Endothelial cell of umbilical vein (primary cell): ENCODE measurements at regions not wholly inside any gene's neighbourhood (a gene's known extent, or its start where the extent isn't known, plus 50 kb on each side); places are given as distances from the start of the nearest gene placed in this dataset.

Source experiments
- BruUV-seq: library from RNA; stranded (reverse); fragments of 400-500 nt; replicated peaks from 2 replicates; lab custom pipeline; 2021; lab: Mats Ljungman, UMichigan
- CTCF ChIA-PET: fragments of 300-600, 350-600 bp; sonication (Branson Sonifier 250); formaldehyde crosslinking; loops from one replicate; lab custom pipeline; 2021; ENCODE audit warnings: antibody characterized with exemption, inconsistent platforms; lab: Charles Lee
- POLR2A ChIA-PET: fragments of 300-600, 350-600 bp; sonication (Branson Sonifier 250); formaldehyde crosslinking; loops from one replicate; lab custom pipeline; 2021; ENCODE audit warnings: antibody characterized with exemption, inconsistent platforms; lab: Charles Lee
- DNase-seq: peaks from one replicate; pipeline ENCODE4 v3.0.0-alpha.2; 2011; ENCODE audit warnings: low read depth, low spot score
- FAIRE-seq: peaks from 2 replicates; lab custom pipeline; 2011; peaks lifted over from hg19 to GRCh38; lab: Jason Lieb, UNC
- H2AFZ ChIP-seq: 2 replicates; pipeline ENCODE4 v1.6.0; 2012; ENCODE audit warnings: low read depth, low read length, control low read depth, inconsistent platforms
- H3K27ac ChIP-seq: 2 replicates; pipeline ENCODE4 v1.5.1; 2011; ENCODE audit warnings: low read depth, mild to moderate bottlenecking, control low read depth, low read length, moderate library complexity; ENCODE audit not compliant: insufficient read depth
- H3K27me3 ChIP-seq, 2 experiments: 2 replicates each; pipeline versions ENCODE4 v1.6.0 to v1.6.1; 2011; ENCODE audit warnings: low read length in 2 of 2, mixed read lengths in 1 of 2; ENCODE audit not compliant: control insufficient read depth in 2 of 2, insufficient read depth in 2 of 2
- H3K36me3 ChIP-seq, 2 experiments: 2 replicates in 1 of 2; 3 replicates in 1 of 2; pipeline ENCODE4 v1.5.1; 2011; ENCODE audit warnings: low read length in 2 of 2, mild to moderate bottlenecking in 1 of 2, moderate library complexity in 1 of 2; ENCODE audit not compliant: control insufficient read depth in 2 of 2, insufficient read depth in 2 of 2; ENCODE audit errors: extremely low read depth in 1 of 2
- H3K4me1 ChIP-seq: 3 replicates; pipeline ENCODE4 v1.5.1; 2011; ENCODE audit warnings: mild to moderate bottlenecking, low read length; ENCODE audit not compliant: control insufficient read depth, insufficient read depth; ENCODE audit errors: extremely low read depth
- H3K4me2 ChIP-seq: 2 replicates; pipeline ENCODE4 v1.6.1; 2011; ENCODE audit warnings: low read length, control low read depth, mixed read lengths; ENCODE audit not compliant: insufficient read depth
- H3K4me3 ChIP-seq, 3 experiments: fragments of 200-600 bp in 1 of 3; sonication (generic), shearing (Covaris generic) in 1 of 3; replicated peaks in 1 of 3; 2 replicates each; pipeline ENCODE4 v1.5.1; 2011 to 2016; ENCODE audit warnings: control low read depth in 3 of 3, low read length in 3 of 3, mild to moderate bottlenecking in 2 of 3, inconsistent platforms in 1 of 3, low read depth in 1 of 3, moderate library complexity in 1 of 3; ENCODE audit not compliant: insufficient read depth in 1 of 3
- H3K79me2 ChIP-seq: 2 replicates; pipeline ENCODE4 v1.6.0; 2012; ENCODE audit warnings: low read length, inconsistent platforms; ENCODE audit not compliant: control insufficient read depth, insufficient read depth
- H3K9ac ChIP-seq: replicated peaks from 2 replicates; pipeline ENCODE3; 2011; ENCODE audit warnings: low read length, control low read depth; ENCODE audit not compliant: insufficient read depth; ENCODE audit errors: extremely low read depth
- H3K9me1 ChIP-seq: replicated peaks from 3 replicates; pipeline ENCODE4 v1.6.0; 2011; ENCODE audit warnings: mild to moderate bottlenecking, low read length; ENCODE audit not compliant: control insufficient read depth, insufficient read depth; ENCODE audit errors: extremely low read depth
- H3K9me3 ChIP-seq: replicated peaks from 2 replicates; pipeline ENCODE4 v1.5.1; 2012; ENCODE audit warnings: low read length, inconsistent platforms; ENCODE audit not compliant: control insufficient read depth, insufficient read depth
- H4K20me1 ChIP-seq: replicated peaks from 2 replicates; pipeline ENCODE3; 2011; ENCODE audit warnings: mild to moderate bottlenecking, low read length; ENCODE audit not compliant: control insufficient read depth, insufficient read depth; ENCODE audit errors: extremely low read depth
- EZH2 ChIP-seq: IDR thresholded peaks from 2 replicates; pipeline ENCODE4 v1.6.1; 2012; ENCODE audit warnings: borderline replicate concordance, low read depth, mild to moderate bottlenecking, moderate library complexity, low read length, inconsistent platforms; ENCODE audit not compliant: severe bottlenecking
- FOS ChIP-seq: IDR thresholded peaks from 2 replicates; pipeline ENCODE4 v1.6.1; 2011; ENCODE audit warnings: mild to moderate bottlenecking, low read length, moderate library complexity, borderline replicate concordance; ENCODE audit not compliant: insufficient read depth
- GATA2 ChIP-seq: IDR thresholded peaks from 2 replicates; pipeline ENCODE4 v1.7.0; 2011; ENCODE audit warnings: low read depth, mild to moderate bottlenecking, moderate library complexity, mixed read lengths, low read length; ENCODE audit not compliant: insufficient read length, insufficient read depth
- JUN ChIP-seq: IDR thresholded peaks from 2 replicates; pipeline ENCODE4 v1.6.1; 2011; ENCODE audit warnings: borderline replicate concordance, low read depth; ENCODE audit not compliant: insufficient read length, insufficient read depth
- MYC ChIP-seq: IDR thresholded peaks from one replicate; pipeline ENCODE4 v1.6.1; 2011; ENCODE audit warnings: mild to moderate bottlenecking, low read depth, low read length
- POLR2A ChIP-seq: IDR thresholded peaks from 2 replicates; pipeline ENCODE4 v1.6.1; 2012; ENCODE audit warnings: low read depth, mild to moderate bottlenecking, control low read depth, low read length
- POLR2AphosphoS5 ChIP-seq: IDR thresholded peaks from 2 replicates; pipeline ENCODE4 v1.6.1; 2012; ENCODE audit warnings: low read depth, mild to moderate bottlenecking, control low read depth, low read length, moderate library complexity; ENCODE audit not compliant: insufficient read depth
- dilution Hi-C: fragments of 300-500 bp; cut with MboI; formaldehyde crosslinking; loops from one replicate; pipeline ENCODE4 v1.15.0; 2019; ENCODE audit warnings: low sequenced_read_pairs; ENCODE audit not compliant: extremely low pct_ligation_motif_present
- intact Hi-C: fragments of 100-400 bp; cut with micrococcal nuclease; formaldehyde crosslinking; loops from one replicate; pipeline ENCODE4 v1.10.0; 2022
- TF ChIP-seq, protein P1 (sequence below): IDR thresholded peaks from 2 replicates; pipeline ENCODE4 v1.6.1; 2011; ENCODE audit not compliant: insufficient read depth, insufficient read length
- TF ChIP-seq, protein P2 (sequence below), 2 donors: IDR thresholded peaks; 1 replicate in 1 of 2; 2 replicates in 1 of 2; pipeline ENCODE4 v1.5.1; 2011; ENCODE audit warnings: low read length in 2 of 2, mild to moderate bottlenecking in 2 of 2, moderate library complexity in 2 of 2, control low read depth in 1 of 2, inconsistent platforms in 1 of 2, low read depth in 1 of 2; ENCODE audit not compliant: insufficient read depth in 1 of 2; ENCODE audit errors: extremely low read depth in 1 of 2

GRCh38 chr10:130762491-130762890 lies 549.0 kb downstream of the TCERG1L start:
- dilution Hi-C loops = no loop called here
- no peaks in the 10 kb centered on the region for H3K79me2 ChIP-seq
- H4K20me1 ChIP-seq = no peaks in the 10 kb centered on the region
- no peak overlapping the region for H2AFZ ChIP-seq
- no peak overlapping the region for H3K27ac ChIP-seq
- H3K36me3 ChIP-seq = no peaks in the 10 kb centered on the region
- no TSS peak for BruUV-seq
- ChIA-PET POLR2A (no interaction called here), CTCF (no interaction called here)
- TF ChIP-seq JUN (no peak), MYC (no peak), GATA2 (no peak), POLR2AphosphoS5 (no peak), POLR2A (no peak), EZH2 (no peak), FOS (no peak)
- TF ChIP-seq, protein P1, sequence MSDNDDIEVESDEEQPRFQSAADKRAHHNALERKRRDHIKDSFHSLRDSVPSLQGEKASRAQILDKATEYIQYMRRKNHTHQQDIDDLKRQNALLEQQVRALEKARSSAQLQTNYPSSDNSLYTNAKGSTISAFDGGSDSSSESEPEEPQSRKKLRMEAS = no peak
- TF ChIP-seq, protein P2, sequence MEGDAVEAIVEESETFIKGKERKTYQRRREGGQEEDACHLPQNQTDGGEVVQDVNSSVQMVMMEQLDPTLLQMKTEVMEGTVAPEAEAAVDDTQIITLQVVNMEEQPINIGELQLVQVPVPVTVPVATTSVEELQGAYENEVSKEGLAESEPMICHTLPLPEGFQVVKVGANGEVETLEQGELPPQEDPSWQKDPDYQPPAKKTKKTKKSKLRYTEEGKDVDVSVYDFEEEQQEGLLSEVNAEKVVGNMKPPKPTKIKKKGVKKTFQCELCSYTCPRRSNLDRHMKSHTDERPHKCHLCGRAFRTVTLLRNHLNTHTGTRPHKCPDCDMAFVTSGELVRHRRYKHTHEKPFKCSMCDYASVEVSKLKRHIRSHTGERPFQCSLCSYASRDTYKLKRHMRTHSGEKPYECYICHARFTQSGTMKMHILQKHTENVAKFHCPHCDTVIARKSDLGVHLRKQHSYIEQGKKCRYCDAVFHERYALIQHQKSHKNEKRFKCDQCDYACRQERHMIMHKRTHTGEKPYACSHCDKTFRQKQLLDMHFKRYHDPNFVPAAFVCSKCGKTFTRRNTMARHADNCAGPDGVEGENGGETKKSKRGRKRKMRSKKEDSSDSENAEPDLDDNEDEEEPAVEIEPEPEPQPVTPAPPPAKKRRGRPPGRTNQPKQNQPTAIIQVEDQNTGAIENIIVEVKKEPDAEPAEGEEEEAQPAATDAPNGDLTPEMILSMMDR (IDR thresholded peaks at IDR 0.05; ENCODE audit: extremely low read depth in 1 of 2, insufficient read depth in 1 of 2, low read depth in 1 of 2, low read length in 2 of 2) = no peak
- intact Hi-C loops = no loop called here
- DNase-seq (no peak), FAIRE-seq (no peak)
- H3K4me1 ChIP-seq = no peaks in the 10 kb centered on the region
- no peak overlapping the region for H3K4me3 ChIP-seq
- no peaks in the 10 kb centered on the region for H3K27me3 ChIP-seq
- H3K9me3 ChIP-seq = peaks cover 10% of the 10 kb centered on the region
- no peaks in the 10 kb centered on the region for H3K9me1 ChIP-seq
- no peak overlapping the region for H3K9ac ChIP-seq
- no peak overlapping the region for H3K4me2 ChIP-seq
